ENCODE measurements at regions not wholly inside any gene's neighbourhood (a gene's known extent, or its start where the extent isn't known, plus 50 kb on each side); places are given as distances from the start of the nearest gene placed in this dataset.
"Not testable (repeated sequence)": the region's sequence is repeated elsewhere in the genome, so short reads cannot be mapped to it uniquely, and the experiment has no call there.

- WGBS, 2 donors, result 74 to 76% methylated on average over 3 of the region's 3 CpGs
Observed at GRCh38 chr9:93761822-93762221, 185.4 kb downstream of the PHF2 start.

GRCh38 chr9:93750045-93750444, 173.7 kb downstream of the PHF2 start:
- peaks cover 7 to 27% (median 20%) of the 10 kb centered on the region in 4 donors for H3K9me3 ChIP-seq
- no peak for DNase-seq
- TF ChIP-seq POLR2AphosphoS5 (IDR thresholded peaks at IDR 0.05) (no peak), CTCF (IDR thresholded peaks at IDR 0.05) (no peak), POLR2A (IDR thresholded peaks at IDR 0.05) (no peak), EP300 (IDR thresholded peaks at IDR 0.05) (no peak)
- H3K4me3 ChIP-seq, result no peak overlapping the region
- H3K27me3 ChIP-seq, result no peaks in the 10 kb centered on the region
- no peaks in the 10 kb centered on the region for H3K4me1 ChIP-seq
- WGBS, 2 donors, result 62 to 69% methylated on average over 2 of the region's 2 CpGs
- no peak overlapping the region for H3K27ac ChIP-seq
- no peaks in the 10 kb centered on the region for H3K36me3 ChIP-seq
- intact Hi-C loops (cut with DNase I), result no loop called here

More at GRCh38 chr9:93761822-93762221, 185.4 kb downstream of the PHF2 start:
- intact Hi-C loops (cut with DNase I), result no loop called here
- TF ChIP-seq EP300 (IDR thresholded peaks at IDR 0.05) (no peak), POLR2AphosphoS5 (IDR thresholded peaks at IDR 0.05) (no peak), CTCF (IDR thresholded peaks at IDR 0.05) (no peak), POLR2A (IDR thresholded peaks at IDR 0.05) (no peak)
- H3K27ac ChIP-seq, result no peak overlapping the region
- DNase-seq, result no peak
- H3K9me3 ChIP-seq, result peaks cover 2 to 15% (median 7%) of the 10 kb centered on the region in 4 donors
- no peak overlapping the region for H3K4me3 ChIP-seq
- H3K36me3 ChIP-seq, result no peaks in the 10 kb centered on the region
- H3K27me3 ChIP-seq, result no peaks in the 10 kb centered on the region
- H3K4me1 ChIP-seq, result no peaks in the 10 kb centered on the region

GRCh38 chr9:93748827-93749226, 172.4 kb downstream of the PHF2 start:
- DNase-seq; H3K36me3 ChIP-seq; H3K27ac ChIP-seq; H3K27me3 ChIP-seq; H3K4me3 ChIP-seq; H3K4me1 ChIP-seq; intact Hi-C loops (cut with DNase I): not testable (repeated sequence)
- WGBS, 2 donors, result 96 to 98% methylated on average over 1 of the region's 1 CpG
- H3K9me3 ChIP-seq, result peaks cover 7 to 27% (median 20%) of the 10 kb centered on the region in 4 donors

GRCh38 chr9:93731963-93732362, 155.6 kb downstream of the PHF2 start:
- Histone ChIP-seq H3K27me3 (peaks cover 0 to 7% (median 0%) of the 10 kb centered on the region in 3 donors), H3K4me1 (peaks cover 0 to 11% (median 0%) of the 10 kb centered on the region in 4 donors), H3K36me3 (no peaks in the 10 kb centered on the region), H3K9me3 (peaks cover 6 to 11% (median 8%) of the 10 kb centered on the region in 4 donors), H3K27ac (no peak overlapping the region), H3K4me3 (no peak overlapping the region)
- TF ChIP-seq POLR2AphosphoS5 (IDR thresholded peaks at IDR 0.05) (no peak), CTCF (IDR thresholded peaks at IDR 0.05) (no peak), POLR2A (IDR thresholded peaks at IDR 0.05) (no peak), EP300 (IDR thresholded peaks at IDR 0.05) (no peak)
- WGBS, 2 donors, result 39 to 64% methylated on average over 1 of the region's 1 CpG
- DNase-seq, result no peak
- intact Hi-C loops (cut with DNase I), result no loop called here

GRCh38 chr9:93730648-93731047, 154.3 kb downstream of the PHF2 start:
- Histone ChIP-seq H3K4me3 (no peak overlapping the region), H3K27ac (peak overlapping the region in 1 of 4 donors; percentile 23), H3K9me3 (peaks cover 6 to 11% (median 8%) of the 10 kb centered on the region in 4 donors), H3K36me3 (no peaks in the 10 kb centered on the region), H3K4me1 (peaks cover 0 to 14% (median 1%) of the 10 kb centered on the region in 4 donors), H3K27me3 (peaks cover 0 to 7% (median 0%) of the 10 kb centered on the region in 3 donors)
- 18 to 38% methylated on average over 8 of the region's 8 CpGs for whole genome bisulfite sequencing, 2 donors
- intact Hi-C loops (cut with DNase I), result no loop called here
- no peak for TF ChIP-seq CTCF (IDR thresholded peaks at IDR 0.05)
- TF ChIP-seq POLR2A (IDR thresholded peaks at IDR 0.05), result no peak
- TF ChIP-seq POLR2AphosphoS5 (IDR thresholded peaks at IDR 0.05), result no peak
- no peak for TF ChIP-seq EP300 (IDR thresholded peaks at IDR 0.05)
- no peak for DNase-seq
